ENCODE measurements at regions not wholly inside any gene's neighbourhood (a gene's known extent, or its start where the extent isn't known, plus 50 kb on each side); places are given as distances from the start of the nearest gene placed in this dataset.

DNA sequence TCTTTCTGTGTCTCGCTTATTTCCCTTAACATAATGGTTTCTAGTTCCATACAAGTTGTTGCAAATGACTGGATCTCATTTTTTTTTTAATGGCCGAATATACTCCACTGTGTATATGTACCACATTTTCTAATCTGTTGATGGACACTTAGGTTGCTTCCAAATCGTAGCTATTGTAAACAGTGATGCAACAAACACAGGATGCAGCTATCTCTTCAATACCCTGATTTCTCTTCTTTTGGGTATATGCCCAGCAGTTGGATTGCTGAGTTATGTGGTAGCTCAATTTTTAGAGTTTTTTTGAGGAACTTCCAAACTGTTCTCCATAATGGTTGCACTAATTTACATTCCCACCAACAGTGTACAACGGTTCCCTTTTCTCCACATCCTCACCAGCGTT lies 100.4 kb upstream of the CHORDC1 start:
- Histone ChIP-seq H3K4me2 (no peak overlapping the region), H3K27ac (ENCODE audit: low read depth in 2 of 2, low read length in 1 of 2) (no peak overlapping the region), H3K27me3 (ENCODE audit: insufficient read depth) (no peaks in the 10 kb centered on the region), H3F3A (replicated peaks; ENCODE audit: insufficient read depth) (no peaks in the 10 kb centered on the region), H3K9ac (no peak overlapping the region), H3K4me3 (ENCODE audit: low read depth in 2 of 2, low read length in 1 of 2) (no peak overlapping the region), H3K4me1 (ENCODE audit: control insufficient read depth in 1 of 2, insufficient read depth in 2 of 2, low read depth in 1 of 2, low read length in 1 of 2) (no peaks in the 10 kb centered on the region), H3K79me2 (ENCODE audit: insufficient read depth) (no peaks in the 10 kb centered on the region), H2AFZ (ENCODE audit: low read depth) (no peak overlapping the region), H3K36me3 (replicated peaks in 1 of 2; ENCODE audit: control insufficient read depth in 1 of 2, insufficient read depth in 2 of 2, low read length in 1 of 2) (no peaks in the 10 kb centered on the region), H3K9me3 (no peaks in the 10 kb centered on the region), H4K20me1 (ENCODE audit: insufficient read depth) (no peaks in the 10 kb centered on the region), H3K9me2 (no peaks in the 10 kb centered on the region)
- TF ChIP-seq SMC3 (IDR thresholded peaks at IDR 0.05; ENCODE audit: low read depth, low read length): no peak
- no peak for TF ChIP-seq JUND (IDR thresholded peaks at IDR 0.05)
- TF ChIP-seq, protein P1, sequence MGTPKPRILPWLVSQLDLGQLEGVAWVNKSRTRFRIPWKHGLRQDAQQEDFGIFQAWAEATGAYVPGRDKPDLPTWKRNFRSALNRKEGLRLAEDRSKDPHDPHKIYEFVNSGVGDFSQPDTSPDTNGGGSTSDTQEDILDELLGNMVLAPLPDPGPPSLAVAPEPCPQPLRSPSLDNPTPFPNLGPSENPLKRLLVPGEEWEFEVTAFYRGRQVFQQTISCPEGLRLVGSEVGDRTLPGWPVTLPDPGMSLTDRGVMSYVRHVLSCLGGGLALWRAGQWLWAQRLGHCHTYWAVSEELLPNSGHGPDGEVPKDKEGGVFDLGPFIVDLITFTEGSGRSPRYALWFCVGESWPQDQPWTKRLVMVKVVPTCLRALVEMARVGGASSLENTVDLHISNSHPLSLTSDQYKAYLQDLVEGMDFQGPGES (IDR thresholded peaks at IDR 0.05; ENCODE audit: low read depth, low read length): no peak
- no peak for TF ChIP-seq TCF12 (IDR thresholded peaks at IDR 0.05)
- TF ChIP-seq, protein P2, sequence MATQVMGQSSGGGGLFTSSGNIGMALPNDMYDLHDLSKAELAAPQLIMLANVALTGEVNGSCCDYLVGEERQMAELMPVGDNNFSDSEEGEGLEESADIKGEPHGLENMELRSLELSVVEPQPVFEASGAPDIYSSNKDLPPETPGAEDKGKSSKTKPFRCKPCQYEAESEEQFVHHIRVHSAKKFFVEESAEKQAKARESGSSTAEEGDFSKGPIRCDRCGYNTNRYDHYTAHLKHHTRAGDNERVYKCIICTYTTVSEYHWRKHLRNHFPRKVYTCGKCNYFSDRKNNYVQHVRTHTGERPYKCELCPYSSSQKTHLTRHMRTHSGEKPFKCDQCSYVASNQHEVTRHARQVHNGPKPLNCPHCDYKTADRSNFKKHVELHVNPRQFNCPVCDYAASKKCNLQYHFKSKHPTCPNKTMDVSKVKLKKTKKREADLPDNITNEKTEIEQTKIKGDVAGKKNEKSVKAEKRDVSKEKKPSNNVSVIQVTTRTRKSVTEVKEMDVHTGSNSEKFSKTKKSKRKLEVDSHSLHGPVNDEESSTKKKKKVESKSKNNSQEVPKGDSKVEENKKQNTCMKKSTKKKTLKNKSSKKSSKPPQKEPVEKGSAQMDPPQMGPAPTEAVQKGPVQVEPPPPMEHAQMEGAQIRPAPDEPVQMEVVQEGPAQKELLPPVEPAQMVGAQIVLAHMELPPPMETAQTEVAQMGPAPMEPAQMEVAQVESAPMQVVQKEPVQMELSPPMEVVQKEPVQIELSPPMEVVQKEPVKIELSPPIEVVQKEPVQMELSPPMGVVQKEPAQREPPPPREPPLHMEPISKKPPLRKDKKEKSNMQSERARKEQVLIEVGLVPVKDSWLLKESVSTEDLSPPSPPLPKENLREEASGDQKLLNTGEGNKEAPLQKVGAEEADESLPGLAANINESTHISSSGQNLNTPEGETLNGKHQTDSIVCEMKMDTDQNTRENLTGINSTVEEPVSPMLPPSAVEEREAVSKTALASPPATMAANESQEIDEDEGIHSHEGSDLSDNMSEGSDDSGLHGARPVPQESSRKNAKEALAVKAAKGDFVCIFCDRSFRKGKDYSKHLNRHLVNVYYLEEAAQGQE (IDR thresholded peaks at IDR 0.05; ENCODE audit: low read depth, low read length): no peak
- no peak for TF ChIP-seq EZH2phosphoT487 (IDR thresholded peaks at IDR 0.05; ENCODE audit: borderline replicate concordance, low read depth)
- TF ChIP-seq TEAD4 (IDR thresholded peaks at IDR 0.05; ENCODE audit: borderline replicate concordance, insufficient read depth): no peak
- TF ChIP-seq, protein P3, sequence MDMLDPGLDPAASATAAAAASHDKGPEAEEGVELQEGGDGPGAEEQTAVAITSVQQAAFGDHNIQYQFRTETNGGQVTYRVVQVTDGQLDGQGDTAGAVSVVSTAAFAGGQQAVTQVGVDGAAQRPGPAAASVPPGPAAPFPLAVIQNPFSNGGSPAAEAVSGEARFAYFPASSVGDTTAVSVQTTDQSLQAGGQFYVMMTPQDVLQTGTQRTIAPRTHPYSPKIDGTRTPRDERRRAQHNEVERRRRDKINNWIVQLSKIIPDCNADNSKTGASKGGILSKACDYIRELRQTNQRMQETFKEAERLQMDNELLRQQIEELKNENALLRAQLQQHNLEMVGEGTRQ (IDR thresholded peaks at IDR 0.05; ENCODE audit: borderline replicate concordance, low read depth, low read length): no peak
- no peak for TF ChIP-seq FOXM1 (IDR thresholded peaks at IDR 0.05; ENCODE audit: low read depth)
- TF ChIP-seq, protein P4, sequence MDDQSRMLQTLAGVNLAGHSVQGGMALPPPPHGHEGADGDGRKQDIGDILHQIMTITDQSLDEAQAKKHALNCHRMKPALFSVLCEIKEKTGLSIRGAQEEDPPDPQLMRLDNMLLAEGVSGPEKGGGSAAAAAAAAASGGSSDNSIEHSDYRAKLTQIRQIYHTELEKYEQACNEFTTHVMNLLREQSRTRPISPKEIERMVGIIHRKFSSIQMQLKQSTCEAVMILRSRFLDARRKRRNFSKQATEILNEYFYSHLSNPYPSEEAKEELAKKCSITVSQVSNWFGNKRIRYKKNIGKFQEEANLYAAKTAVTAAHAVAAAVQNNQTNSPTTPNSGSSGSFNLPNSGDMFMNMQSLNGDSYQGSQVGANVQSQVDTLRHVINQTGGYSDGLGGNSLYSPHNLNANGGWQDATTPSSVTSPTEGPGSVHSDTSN (IDR thresholded peaks at IDR 0.05): no peak
- TF ChIP-seq SIN3A (IDR thresholded peaks at IDR 0.05; ENCODE audit: borderline replicate concordance, low read depth, low read length): no peak
- 32% methylated on average over 5 of the region's 5 CpGs for WGBS (ENCODE audit: low lambda C conversion rate)
- ChIA-PET CTCF (interaction anchor here (1.2 kb wide), 1 partner anchor 14 kb away, joined by 3 read pairs; no protein-coding TSS in a partner anchor), POLR2A (no interaction called here)
- no peak for DNase-seq

Data from SK-N-SH (cell line).